Fibroblast of villous mesenchyme (primary cell): ENCODE measurements at regions not wholly inside any gene's neighbourhood (a gene's known extent, or its start where the extent isn't known, plus 50 kb on each side); places are given as distances from the start of the nearest gene placed in this dataset.

ENCODE experiments used
- DNase-seq: peaks from one replicate; pipeline ENCODE4 v3.0.0-alpha.2; 2010; ENCODE audit warnings: low read depth
- H3K4me3 ChIP-seq: 2 replicates; pipeline ENCODE4 v1.5.1; 2011; ENCODE audit warnings: low read depth, mild to moderate bottlenecking, low read length
- CTCF ChIP-seq: IDR thresholded peaks from 2 replicates; pipeline ENCODE4 v1.5.1; 2012; ENCODE audit warnings: low read depth, mild to moderate bottlenecking, low read length; ENCODE audit not compliant: insufficient read depth

DNA sequence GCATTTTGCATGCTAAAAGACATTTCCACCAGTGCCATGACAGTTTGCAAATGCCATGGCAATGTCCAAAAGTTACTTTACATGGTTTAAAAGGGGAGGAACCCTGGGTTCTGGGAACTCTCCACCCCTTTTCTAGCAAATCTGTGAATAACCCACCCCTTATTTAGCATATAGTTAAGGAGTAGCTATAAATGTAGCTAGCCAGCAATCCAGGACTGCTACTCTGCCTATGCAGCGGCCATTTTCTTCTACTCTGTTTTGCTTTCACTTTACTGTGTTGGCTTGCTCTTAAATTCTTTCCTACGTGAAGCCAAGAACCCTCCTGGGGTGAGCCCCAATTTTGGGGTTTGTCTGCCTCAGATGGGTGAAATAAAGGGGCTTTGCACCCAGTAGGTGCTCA lies 141.0 kb downstream of the PTPN11 start:
- TF ChIP-seq CTCF: no peak
- H3K4me3 ChIP-seq: peak overlapping the region; percentile 40
- peak; percentile 16 for DNase-seq

GRCh38 chr12:112564160-112564784 lies 145.5 kb downstream of the PTPN11 start:
- H3K4me3 ChIP-seq: no peak overlapping the region
- no peak for TF ChIP-seq CTCF
- no peak for DNase-seq

- no peak for TF ChIP-seq CTCF
- DNase-seq: no peak
- no peak overlapping the region for H3K4me3 ChIP-seq
Observed at GRCh38 chr12:112568641-112569040, 149.9 kb downstream of the PTPN11 start.

DNA sequence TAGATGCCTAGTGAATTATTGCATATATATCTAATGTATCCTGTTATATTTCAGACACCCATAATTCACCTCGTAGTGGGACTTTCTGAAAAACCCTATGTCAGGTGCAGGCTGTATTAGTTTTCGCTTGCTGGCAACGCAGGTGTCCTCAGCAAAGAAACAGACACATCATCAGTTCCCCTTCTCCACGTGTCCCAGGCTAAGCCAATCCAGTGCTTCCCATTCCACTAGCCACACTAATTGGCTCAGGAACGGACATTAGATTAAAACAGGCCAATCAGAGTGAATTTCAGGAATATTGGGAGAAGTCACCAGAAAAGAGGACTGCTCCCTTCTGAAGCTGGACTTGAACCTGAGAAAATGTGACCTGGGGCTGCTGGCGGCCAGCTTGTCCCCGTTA lies 151.3 kb downstream of the PTPN11 start:
- no peak for TF ChIP-seq CTCF
- no peak for DNase-seq
- H3K4me3 ChIP-seq: no peak overlapping the region

GRCh38 chr12:112573141-112573540 lies 154.4 kb downstream of the PTPN11 start:
- no peak for DNase-seq
- no peak for TF ChIP-seq CTCF
- no peak overlapping the region for H3K4me3 ChIP-seq

DNA sequence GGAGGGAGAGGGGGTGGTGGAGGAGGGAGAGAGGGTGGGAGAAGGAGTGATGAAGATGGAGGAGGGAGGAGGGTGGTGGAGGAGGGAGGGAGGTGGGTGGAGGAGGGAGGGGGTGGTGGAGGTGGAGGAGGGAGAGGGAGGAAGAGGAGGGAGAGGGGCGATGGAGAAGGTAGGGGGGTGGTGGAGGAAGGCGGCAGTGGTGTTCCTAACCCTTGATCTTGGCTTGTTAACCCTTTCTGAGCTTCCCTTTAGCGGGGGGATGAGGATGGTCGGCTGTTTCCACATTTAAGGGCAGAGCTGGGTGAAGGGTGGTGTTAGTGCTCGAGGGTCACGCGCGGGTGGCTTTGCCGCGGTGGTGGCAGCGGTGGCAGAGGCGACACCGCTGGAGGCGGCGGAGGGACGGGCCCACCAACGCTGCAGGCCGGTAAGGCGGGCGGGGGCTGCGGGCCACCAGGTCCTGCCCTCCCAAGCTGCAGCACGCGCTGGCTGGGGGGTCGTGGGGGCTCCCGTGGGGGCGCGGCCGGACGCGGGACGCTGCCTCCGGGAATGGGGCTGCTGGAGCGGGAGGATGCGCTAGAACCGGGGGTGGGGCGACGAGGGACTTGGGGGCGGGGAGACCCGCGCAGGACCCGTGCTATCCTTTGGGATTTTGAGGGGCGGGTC lies 156.3 kb downstream of the PTPN11 start:
- TF ChIP-seq CTCF: no peak

More for the DNA sequence above, 156.3 kb downstream of the PTPN11 start:
- no peak overlapping the region for H3K4me3 ChIP-seq
- no peak for DNase-seq
